ENCODE measurements at regions not wholly inside any gene's neighbourhood (a gene's known extent, or its start where the extent isn't known, plus 50 kb on each side); places are given as distances from the start of the nearest gene placed in this dataset.

DNA sequence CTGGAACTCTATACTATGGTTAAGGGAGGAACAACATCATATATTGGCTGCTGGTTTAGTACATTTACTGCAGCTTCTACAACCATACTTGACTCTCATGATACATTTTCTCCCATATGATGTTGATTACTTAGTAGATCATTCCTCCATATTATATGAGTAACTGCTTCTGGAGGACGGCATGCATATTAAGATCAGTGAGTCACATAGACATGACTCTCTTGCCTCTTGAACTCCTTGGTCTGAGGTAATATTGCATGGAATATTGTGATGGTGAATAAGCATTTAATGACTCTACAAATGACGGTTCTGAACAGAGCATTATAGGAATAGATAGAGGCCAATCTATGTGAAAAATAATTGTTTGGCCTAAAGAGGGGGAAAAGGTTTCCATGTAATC, 418.8 kb upstream of the SPHKAP start:
- TF ChIP-seq EZH2 (IDR thresholded peaks at IDR 0.05; ENCODE audit: insufficient read depth, poor library complexity, severe bottlenecking): no peak
- TF ChIP-seq EZH2phosphoT487 (IDR thresholded peaks at IDR 0.05; ENCODE audit: insufficient read depth, low read depth): no peak
